Calu3 (cell line): ENCODE measurements at regions not wholly inside any gene's neighbourhood (a gene's known extent, or its start where the extent isn't known, plus 50 kb on each side); places are given as distances from the start of the nearest gene placed in this dataset.

Experiments
- BruUV-seq: library from RNA; stranded (reverse); fragments of 400-500 nt; replicated peaks from 2 replicates; lab custom pipeline; 2021; lab: Mats Ljungman, UMichigan
- CTCF ChIA-PET: fragments of 300-600 bp; sonication (Branson Sonifier 250); formaldehyde crosslinking; loops from one replicate; lab custom pipeline; 2022; ENCODE audit warnings: antibody characterized with exemption; lab: Charles Lee
- DNase-seq: peaks from one replicate; pipeline ENCODE4 v3.0.0; 2022
- H3K27ac Mint-ChIP-seq: one replicate; pipeline ENCODE4 v1.8.0; 2022; ENCODE audit warnings: mixed read lengths; ENCODE audit not compliant: unreplicated experiment
- H3K27me3 Mint-ChIP-seq: one replicate; pipeline ENCODE4 v1.8.0; 2022; ENCODE audit warnings: mixed read lengths; ENCODE audit not compliant: unreplicated experiment
- H3K36me3 Mint-ChIP-seq: one replicate; pipeline ENCODE4 v1.8.0; 2022; ENCODE audit warnings: mild to moderate bottlenecking, moderate library complexity, mixed read lengths; ENCODE audit not compliant: insufficient read depth, unreplicated experiment
- H3K4me1 Mint-ChIP-seq: one replicate; pipeline ENCODE4 v1.8.0; 2022; ENCODE audit warnings: mild to moderate bottlenecking, low read depth, mixed read lengths; ENCODE audit not compliant: unreplicated experiment
- H3K4me3 Mint-ChIP-seq: one replicate; pipeline ENCODE4 v1.8.0; 2022; ENCODE audit warnings: mild to moderate bottlenecking, low read depth, moderate library complexity, mixed read lengths; ENCODE audit not compliant: unreplicated experiment
- H3K9me3 Mint-ChIP-seq: one replicate; pipeline ENCODE4 v1.8.0; 2022; ENCODE audit warnings: low read depth, mixed read lengths; ENCODE audit not compliant: unreplicated experiment
- intact Hi-C: fragments of 100-400 bp; cut with micrococcal nuclease; formaldehyde crosslinking; loops from one replicate; pipeline ENCODE4 v1.10.0; 2022; ENCODE audit not compliant: unreplicated experiment
- TF ChIP-seq, protein P1 (sequence below): fragments of 200-600 bp; IDR thresholded peaks from one replicate; pipeline ENCODE4 v1.8.0; 2022; ENCODE audit warnings: antibody characterized with exemption; ENCODE audit not compliant: unreplicated experiment

DNA sequence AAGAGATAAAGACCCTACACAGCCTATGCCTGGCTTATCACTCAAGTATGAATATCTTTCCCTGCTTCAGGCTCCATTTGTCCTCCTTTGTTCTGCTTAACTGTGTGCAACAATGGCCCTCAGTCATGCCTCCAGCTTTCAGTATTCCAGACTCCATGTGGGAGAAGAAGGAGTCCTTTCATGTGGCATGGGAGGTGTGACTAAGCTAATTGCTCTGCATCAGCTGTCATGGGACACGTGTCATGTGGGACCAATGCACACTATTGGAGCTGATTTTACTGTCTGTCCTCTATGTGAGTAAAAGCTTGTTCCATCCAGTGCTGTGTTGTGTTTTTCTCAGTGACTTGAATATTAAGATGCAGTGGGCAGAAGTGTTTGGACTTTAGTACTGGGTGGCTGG lies 1198.3 kb downstream of the OLFM4 start:
- no peaks in the 10 kb centered on the region for H3K27me3 Mint-ChIP-seq
- CTCF ChIA-PET = no interaction called here
- H3K4me1 Mint-ChIP-seq = no peaks in the 10 kb centered on the region
- no peak overlapping the region for H3K27ac Mint-ChIP-seq
- H3K36me3 Mint-ChIP-seq = no peaks in the 10 kb centered on the region
- intact Hi-C loops = no loop called here
- TF ChIP-seq, protein P1, sequence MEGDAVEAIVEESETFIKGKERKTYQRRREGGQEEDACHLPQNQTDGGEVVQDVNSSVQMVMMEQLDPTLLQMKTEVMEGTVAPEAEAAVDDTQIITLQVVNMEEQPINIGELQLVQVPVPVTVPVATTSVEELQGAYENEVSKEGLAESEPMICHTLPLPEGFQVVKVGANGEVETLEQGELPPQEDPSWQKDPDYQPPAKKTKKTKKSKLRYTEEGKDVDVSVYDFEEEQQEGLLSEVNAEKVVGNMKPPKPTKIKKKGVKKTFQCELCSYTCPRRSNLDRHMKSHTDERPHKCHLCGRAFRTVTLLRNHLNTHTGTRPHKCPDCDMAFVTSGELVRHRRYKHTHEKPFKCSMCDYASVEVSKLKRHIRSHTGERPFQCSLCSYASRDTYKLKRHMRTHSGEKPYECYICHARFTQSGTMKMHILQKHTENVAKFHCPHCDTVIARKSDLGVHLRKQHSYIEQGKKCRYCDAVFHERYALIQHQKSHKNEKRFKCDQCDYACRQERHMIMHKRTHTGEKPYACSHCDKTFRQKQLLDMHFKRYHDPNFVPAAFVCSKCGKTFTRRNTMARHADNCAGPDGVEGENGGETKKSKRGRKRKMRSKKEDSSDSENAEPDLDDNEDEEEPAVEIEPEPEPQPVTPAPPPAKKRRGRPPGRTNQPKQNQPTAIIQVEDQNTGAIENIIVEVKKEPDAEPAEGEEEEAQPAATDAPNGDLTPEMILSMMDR = no peak
- no TSS peak for BruUV-seq
- DNase-seq = no peak
- H3K9me3 Mint-ChIP-seq = peaks cover 11% of the 10 kb centered on the region
- no peak overlapping the region for H3K4me3 Mint-ChIP-seq

DNA sequence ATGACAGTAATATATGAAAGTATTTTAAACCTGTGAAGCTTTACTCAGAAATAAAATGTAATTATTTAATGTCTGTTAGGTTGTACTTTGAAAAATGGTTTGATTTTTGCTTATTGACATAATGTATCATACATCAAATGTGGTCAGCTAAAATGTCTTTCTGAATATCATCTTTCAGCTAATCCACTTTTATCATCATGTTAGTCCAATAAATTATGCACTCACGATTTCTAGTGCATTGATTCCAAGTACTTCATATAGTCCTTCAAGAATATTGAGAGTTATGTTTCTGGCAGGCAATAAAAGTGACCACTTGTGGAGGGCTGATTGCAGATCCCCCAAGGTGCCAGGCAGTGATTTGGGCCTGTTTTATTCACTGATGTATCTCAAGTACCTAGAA lies 1204.1 kb downstream of the OLFM4 start:
- intact Hi-C loops = no loop called here
- Mint-ChIP-seq H3K36me3 (no peaks in the 10 kb centered on the region), H3K4me3 (no peak overlapping the region), H3K9me3 (peaks cover 6% of the 10 kb centered on the region), H3K27ac (no peak overlapping the region), H3K4me1 (no peaks in the 10 kb centered on the region), H3K27me3 (no peaks in the 10 kb centered on the region)
- no peak for DNase-seq
- TF ChIP-seq, protein P1 = no peak
- CTCF ChIA-PET = no interaction called here
- BruUV-seq = no TSS peak

DNA sequence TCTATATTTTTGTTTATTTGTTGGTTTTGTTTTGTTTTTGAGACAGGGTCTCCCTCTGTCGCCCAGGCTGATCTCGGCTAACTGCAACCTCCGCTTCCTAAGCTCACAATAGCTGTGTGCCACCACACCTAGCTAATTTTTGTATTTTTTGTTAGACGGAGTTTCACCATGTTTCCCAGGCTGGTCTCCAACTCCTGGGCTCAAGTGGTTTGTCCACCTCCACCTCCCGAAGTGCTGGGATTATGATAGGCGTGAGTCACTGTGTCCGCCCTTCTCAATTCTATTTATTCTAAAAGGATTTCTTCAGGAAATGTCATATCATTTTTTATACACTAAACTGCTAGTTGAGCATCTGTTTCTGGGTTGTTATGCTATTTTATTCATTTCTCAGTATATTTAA lies 1206.0 kb downstream of the OLFM4 start:
- H3K4me1 Mint-ChIP-seq = no peaks in the 10 kb centered on the region
- CTCF ChIA-PET = no interaction called here
- H3K9me3 Mint-ChIP-seq = peaks cover 6% of the 10 kb centered on the region
- no peak overlapping the region for H3K27ac Mint-ChIP-seq
- H3K4me3 Mint-ChIP-seq = no peak overlapping the region
- BruUV-seq = no TSS peak
- DNase-seq = no peak
- TF ChIP-seq, protein P1 = no peak
- H3K27me3 Mint-ChIP-seq = no peaks in the 10 kb centered on the region
- intact Hi-C loops = no loop called here
- H3K36me3 Mint-ChIP-seq = no peaks in the 10 kb centered on the region

DNA sequence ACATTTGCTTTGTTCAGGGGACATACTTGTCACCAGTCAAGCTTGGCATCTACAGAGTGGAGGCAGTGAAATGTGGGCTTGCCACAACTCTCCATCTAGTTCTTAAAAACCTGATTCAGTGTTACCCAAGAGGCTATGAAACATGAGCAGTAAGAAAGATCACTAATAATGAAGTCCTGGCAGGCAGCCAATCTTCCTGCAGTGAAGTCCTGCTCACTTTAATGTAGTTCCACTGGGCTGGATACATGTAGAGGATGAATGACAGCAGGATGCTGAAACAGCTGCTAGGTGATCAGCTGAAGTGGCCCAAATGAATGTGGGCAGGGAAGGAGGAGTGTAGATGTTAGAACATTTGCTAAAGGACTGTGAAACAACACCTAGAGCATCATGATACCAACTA lies 1213.1 kb downstream of the OLFM4 start:
- CTCF ChIA-PET = no interaction called here
- no TSS peak for BruUV-seq
- DNase-seq = no peak
- TF ChIP-seq, protein P1 = no peak
- H3K4me3 Mint-ChIP-seq = no peak overlapping the region
- no peak overlapping the region for H3K27ac Mint-ChIP-seq
- no peaks in the 10 kb centered on the region for H3K27me3 Mint-ChIP-seq
- H3K9me3 Mint-ChIP-seq = peaks cover 4% of the 10 kb centered on the region
- no peaks in the 10 kb centered on the region for H3K36me3 Mint-ChIP-seq
- no peaks in the 10 kb centered on the region for H3K4me1 Mint-ChIP-seq
- intact Hi-C loops = no loop called here
